ENCODE measurements at regions not wholly inside any gene's neighbourhood (a gene's known extent, or its start where the extent isn't known, plus 50 kb on each side); places are given as distances from the start of the nearest gene placed in this dataset.

DNA sequence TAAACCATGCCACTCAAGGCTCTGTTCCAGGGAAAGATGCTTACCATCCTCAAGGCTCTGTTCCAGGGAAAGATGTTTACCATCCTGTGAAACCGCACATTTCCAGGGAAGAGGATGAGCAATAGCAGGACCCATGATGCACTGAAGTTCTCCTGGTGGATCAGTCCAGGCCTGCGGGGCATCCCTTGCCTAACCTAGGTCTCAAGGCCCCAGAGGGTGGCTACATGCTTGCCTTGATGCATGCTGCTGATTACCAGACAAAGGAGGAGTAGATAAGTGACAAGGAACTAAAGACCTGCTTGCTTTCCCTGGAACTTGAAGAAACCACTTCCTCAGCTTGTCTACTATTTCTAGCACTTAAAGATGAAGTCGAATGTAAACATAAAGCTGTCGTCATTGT lies 111.0 kb upstream of the LINC00305 start:
- Mint-ChIP-seq H3K36me3 (ENCODE audit: low read depth) (no peaks in the 10 kb centered on the region), H3K4me1 (no peaks in the 10 kb centered on the region), H3K4me3 (no peak overlapping the region), H3K9me3 (no peaks in the 10 kb centered on the region), H3K27ac (no peak overlapping the region), H3K27me3 (no peaks in the 10 kb centered on the region)
- POLR2A ChIA-PET, result no interaction called here
- DNase-seq, result no peak
- CTCF ChIA-PET, result no interaction called here

DNA sequence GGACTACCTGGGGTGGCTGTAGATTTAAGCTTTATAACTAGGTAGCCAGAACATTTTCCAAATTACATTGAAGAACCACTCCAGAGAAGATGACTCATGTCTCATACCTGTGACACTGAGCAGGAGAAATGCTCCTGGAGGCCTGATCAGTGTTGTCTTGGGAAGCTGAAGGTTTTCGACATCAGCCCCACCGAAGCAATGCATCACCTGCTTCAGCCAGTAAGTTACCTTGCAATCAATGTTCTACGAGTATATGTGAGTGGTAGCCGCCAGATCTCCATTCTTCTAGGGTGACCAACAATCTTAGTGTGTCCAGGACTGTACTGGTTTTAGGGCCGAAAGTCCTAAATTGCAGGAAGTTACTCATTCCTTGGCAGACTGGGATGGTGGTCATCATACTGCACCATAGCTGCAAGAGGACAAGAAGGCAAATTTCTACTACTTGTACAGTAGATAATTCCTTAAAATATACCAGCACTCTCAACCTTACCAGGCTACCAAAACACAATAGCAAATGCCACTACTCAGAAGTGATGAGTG lies 109.3 kb upstream of the LINC00305 start:
- ChIA-PET POLR2A (no interaction called here), CTCF (no interaction called here)
- no peaks in the 10 kb centered on the region for H3K9me3 Mint-ChIP-seq
- DNase-seq, result no peak
- no peak overlapping the region for H3K27ac Mint-ChIP-seq
- no peak overlapping the region for H3K4me3 Mint-ChIP-seq
- no peaks in the 10 kb centered on the region for H3K27me3 Mint-ChIP-seq
- no peaks in the 10 kb centered on the region for H3K36me3 Mint-ChIP-seq (ENCODE audit: low read depth)
- no peaks in the 10 kb centered on the region for H3K4me1 Mint-ChIP-seq

DNA sequence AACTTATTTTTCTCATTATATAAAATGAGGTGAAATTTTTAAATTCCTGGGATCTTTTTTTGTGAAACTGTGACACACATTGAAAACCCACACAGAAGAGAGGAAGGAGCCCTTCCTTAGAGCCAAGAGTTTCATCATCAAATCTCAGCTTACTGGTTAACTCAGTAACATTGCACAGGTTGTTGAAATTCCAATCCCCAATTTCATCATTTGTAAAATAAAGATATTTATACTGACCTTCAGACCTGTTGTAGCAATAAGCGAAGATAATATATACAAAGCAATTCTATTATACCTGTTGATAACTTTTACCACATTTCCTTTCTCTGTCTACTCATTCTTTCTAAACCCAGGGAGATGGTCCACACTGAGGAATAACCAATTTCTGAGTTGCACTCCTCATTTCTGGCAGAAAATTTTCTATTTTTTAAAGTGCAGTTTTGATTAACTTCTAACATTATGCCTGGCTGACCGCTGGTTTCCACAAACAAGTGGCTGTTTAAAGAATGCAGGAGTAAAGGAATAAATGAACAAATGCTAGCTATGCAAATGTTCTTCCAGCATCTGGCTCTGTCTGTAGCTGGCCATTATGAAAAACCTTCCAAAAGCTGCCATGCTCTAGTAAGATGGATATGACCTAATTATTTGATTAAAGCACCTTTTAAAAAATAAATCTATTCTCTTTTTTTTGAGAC lies 105.7 kb upstream of the LINC00305 start:
- POLR2A ChIA-PET, result no interaction called here

DNA sequence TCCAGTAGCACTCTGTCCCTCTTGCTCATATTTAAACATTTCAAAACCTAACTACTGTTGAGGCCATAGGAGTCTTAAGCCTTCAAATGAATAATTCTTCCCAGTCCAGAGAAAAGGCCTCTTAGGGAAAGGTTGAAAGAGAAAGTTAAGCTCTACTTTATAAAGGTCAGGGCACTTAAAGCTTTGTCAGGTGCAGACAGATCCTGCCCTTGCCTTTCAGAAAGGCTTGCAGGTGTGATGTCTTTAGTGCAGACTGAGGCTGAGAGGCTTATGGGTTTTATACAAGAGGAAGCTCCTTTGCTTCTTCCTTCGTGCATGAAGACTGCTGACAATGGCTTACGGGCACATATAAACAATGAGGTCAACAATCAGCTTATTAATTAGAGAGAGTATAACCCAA lies 105.0 kb upstream of the LINC00305 start:
- no peak overlapping the region for H3K27ac Mint-ChIP-seq
- no peak for DNase-seq
- H3K27me3 Mint-ChIP-seq, result no peaks in the 10 kb centered on the region
- no peaks in the 10 kb centered on the region for H3K4me1 Mint-ChIP-seq
- POLR2A ChIA-PET, result no interaction called here
- CTCF ChIA-PET, result interaction anchor here (0.6 kb wide), 2 partner anchors 138 to 155 kb away, joined by 3 to 4 read pairs; no protein-coding TSS in a partner anchor
- H3K4me3 Mint-ChIP-seq, result no peak overlapping the region
- H3K9me3 Mint-ChIP-seq, result no peaks in the 10 kb centered on the region
- no peaks in the 10 kb centered on the region for H3K36me3 Mint-ChIP-seq (ENCODE audit: low read depth)

More for the DNA sequence above, 105.7 kb upstream of the LINC00305 start:
- no peaks in the 10 kb centered on the region for H3K36me3 Mint-ChIP-seq (ENCODE audit: low read depth)
- CTCF ChIA-PET, result no interaction called here
- no peaks in the 10 kb centered on the region for H3K4me1 Mint-ChIP-seq
- no peaks in the 10 kb centered on the region for H3K27me3 Mint-ChIP-seq
- H3K27ac Mint-ChIP-seq, result no peak overlapping the region
- H3K9me3 Mint-ChIP-seq, result no peaks in the 10 kb centered on the region
- H3K4me3 Mint-ChIP-seq, result no peak overlapping the region
- no peak for DNase-seq

DNA sequence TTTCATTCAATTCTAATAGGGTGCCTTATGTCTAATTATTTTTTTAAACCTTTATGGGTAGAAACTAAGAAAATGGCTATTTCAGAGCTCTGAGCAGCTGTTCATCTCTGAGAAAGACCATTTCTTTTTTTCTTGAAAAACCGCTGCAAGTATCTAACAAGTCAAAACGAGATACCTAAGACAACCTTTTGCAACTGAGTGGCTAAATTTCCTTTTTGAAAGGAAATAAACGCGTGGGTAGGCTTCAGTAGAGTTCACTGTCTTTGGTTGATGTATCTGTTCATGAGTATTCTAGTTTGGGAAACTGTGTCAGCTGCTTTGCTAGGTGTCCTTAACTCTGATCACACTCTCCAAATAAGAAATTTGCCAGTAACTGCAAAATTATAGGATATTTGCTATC lies 104.3 kb upstream of the LINC00305 start:
- ChIA-PET POLR2A (no interaction called here), CTCF (no interaction called here)
- no peaks in the 10 kb centered on the region for H3K4me1 Mint-ChIP-seq
- H3K9me3 Mint-ChIP-seq, result no peaks in the 10 kb centered on the region
- no peak overlapping the region for H3K27ac Mint-ChIP-seq
- no peaks in the 10 kb centered on the region for H3K36me3 Mint-ChIP-seq (ENCODE audit: low read depth)
- DNase-seq, result no peak
- no peak overlapping the region for H3K4me3 Mint-ChIP-seq
- H3K27me3 Mint-ChIP-seq, result no peaks in the 10 kb centered on the region

DNA sequence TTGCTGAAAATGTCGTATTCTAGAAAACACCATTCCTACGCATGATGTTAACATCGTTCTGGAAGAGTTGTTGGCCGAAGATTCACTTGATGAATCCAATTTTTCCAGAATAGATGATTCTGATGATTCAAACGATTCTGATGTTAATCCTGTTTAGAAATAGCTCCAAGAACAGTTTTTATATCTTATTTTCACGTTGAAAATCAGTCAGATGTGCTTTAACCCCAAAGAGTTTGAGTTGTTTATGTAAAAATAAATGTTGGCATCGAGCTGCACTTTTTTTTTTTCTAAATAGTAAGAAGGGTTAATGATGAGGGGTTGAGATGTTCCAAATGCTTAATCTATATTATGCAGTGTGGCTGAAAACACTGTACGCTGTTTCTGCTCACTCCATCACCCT lies 99.9 kb upstream of the LINC00305 start:
- CTCF ChIA-PET, result no interaction called here
- Mint-ChIP-seq H3K4me1 (no peaks in the 10 kb centered on the region), H3K4me3 (no peak overlapping the region), H3K9me3 (no peaks in the 10 kb centered on the region), H3K36me3 (ENCODE audit: low read depth) (no peaks in the 10 kb centered on the region), H3K27ac (no peak overlapping the region), H3K27me3 (no peaks in the 10 kb centered on the region)
- POLR2A ChIA-PET, result no interaction called here
- no peak for DNase-seq

DNA sequence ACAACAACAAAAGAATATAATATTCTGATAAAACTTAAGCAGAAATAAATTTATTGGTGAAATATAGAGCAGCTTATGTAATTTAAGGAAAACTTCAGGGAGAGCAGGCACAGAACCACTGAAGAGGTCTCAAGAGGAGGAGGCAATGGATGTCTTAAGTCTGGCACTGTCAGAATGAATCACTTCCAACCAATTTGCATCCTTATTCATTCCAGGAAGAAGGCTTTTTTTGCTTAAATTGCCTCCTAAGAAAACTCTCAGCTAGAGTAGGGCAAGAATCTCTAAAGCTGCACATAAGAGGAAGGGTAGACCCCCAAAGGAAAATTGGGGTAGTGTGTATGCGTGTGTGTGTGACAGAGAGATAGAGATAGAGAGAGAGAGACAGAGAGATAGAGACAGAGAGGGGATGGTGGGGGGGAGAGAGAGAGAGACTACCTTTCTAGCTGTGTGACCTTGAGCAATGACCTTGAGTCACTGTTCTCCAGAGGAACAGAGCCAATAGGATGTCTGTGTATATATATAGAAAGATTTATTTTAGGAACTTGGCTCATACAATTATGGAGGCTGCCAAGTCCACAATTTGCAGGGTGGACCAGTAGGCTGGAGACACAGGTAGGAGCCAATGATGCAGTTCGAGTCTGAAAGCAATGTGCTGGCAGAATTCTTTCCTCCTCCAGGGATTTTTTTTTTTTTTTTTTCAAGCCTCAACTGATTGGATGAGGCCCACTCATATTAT lies 96.4 kb upstream of the LINC00305 start:
- H3K27ac Mint-ChIP-seq, result no peak overlapping the region
- H3K4me1 Mint-ChIP-seq, result no peaks in the 10 kb centered on the region
- no peaks in the 10 kb centered on the region for H3K9me3 Mint-ChIP-seq
- no peak for DNase-seq
- H3K27me3 Mint-ChIP-seq, result no peaks in the 10 kb centered on the region
- H3K4me3 Mint-ChIP-seq, result no peak overlapping the region
- ChIA-PET POLR2A (no interaction called here), CTCF (no interaction called here)
- no peaks in the 10 kb centered on the region for H3K36me3 Mint-ChIP-seq (ENCODE audit: low read depth)

DNA sequence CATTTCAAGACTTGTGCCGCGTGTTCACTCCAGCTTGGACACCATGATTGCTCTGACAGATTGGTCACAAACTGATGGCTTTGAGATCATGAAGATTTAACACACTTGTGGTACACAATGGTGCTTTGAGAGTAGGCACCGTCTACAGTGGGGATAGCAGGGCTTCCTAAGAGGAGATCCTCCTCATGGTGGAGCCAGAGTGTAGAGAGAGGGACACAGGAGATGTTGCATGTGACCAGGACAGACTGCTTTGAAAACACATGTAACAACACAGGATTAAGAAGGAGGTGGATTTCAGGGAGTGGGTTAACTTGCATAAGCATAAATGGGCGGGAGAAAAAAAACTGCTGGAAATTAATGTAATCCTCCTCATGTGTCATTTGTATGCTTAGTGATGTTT lies 95.7 kb upstream of the LINC00305 start:
- POLR2A ChIA-PET, result no interaction called here
- H3K4me3 Mint-ChIP-seq, result no peak overlapping the region
- H3K4me1 Mint-ChIP-seq, result no peaks in the 10 kb centered on the region
- no peak overlapping the region for H3K27ac Mint-ChIP-seq
- CTCF ChIA-PET, result no interaction called here
- H3K36me3 Mint-ChIP-seq (ENCODE audit: low read depth), result no peaks in the 10 kb centered on the region
- DNase-seq, result no peak
- no peaks in the 10 kb centered on the region for H3K9me3 Mint-ChIP-seq
- no peaks in the 10 kb centered on the region for H3K27me3 Mint-ChIP-seq

DNA sequence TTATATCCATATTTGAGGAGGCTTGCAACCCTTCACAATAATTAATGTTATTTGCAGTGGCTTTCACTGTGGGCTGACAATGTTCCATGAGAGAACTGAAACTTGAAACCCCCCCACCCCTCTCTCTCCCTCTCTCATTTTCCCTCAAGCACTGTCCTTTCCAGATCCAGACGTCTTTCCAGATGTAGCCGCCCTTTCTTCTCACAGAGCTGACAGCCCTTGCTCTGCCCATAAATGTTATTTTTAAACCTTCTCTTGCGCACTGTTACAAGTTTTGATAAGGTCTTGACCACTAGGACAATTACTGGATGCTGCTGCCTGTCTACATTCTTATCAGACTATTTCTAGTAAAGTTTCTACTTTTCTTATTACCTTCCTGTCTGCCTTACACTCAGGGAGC lies 91.4 kb upstream of the LINC00305 start:
- no peak overlapping the region for H3K27ac Mint-ChIP-seq

DNA sequence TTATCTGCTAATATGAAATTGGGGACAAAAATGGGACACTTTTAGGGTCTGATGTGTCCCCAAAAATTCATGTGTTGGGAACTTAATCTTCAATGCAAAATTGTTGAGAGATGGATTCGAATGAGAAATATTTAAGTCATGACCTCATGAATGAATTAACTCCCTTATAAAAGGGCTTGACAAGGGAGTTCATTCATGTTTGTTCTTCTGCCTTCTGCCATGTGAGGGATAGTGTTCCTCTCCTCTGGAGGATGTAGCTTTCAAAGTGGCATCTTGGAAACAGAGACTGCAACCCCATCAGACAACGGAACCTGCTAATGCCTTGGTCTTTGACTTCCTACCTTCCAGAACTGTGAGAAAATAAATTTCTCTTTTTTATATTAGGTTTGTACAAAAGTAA lies 89.2 kb upstream of the LINC00305 start:
- no peak for DNase-seq
- no peaks in the 10 kb centered on the region for H3K9me3 Mint-ChIP-seq
- H3K27ac Mint-ChIP-seq, result no peak overlapping the region
- H3K4me1 Mint-ChIP-seq, result no peaks in the 10 kb centered on the region
- H3K27me3 Mint-ChIP-seq, result no peaks in the 10 kb centered on the region
- POLR2A ChIA-PET, result no interaction called here
- H3K4me3 Mint-ChIP-seq, result no peak overlapping the region
- no peaks in the 10 kb centered on the region for H3K36me3 Mint-ChIP-seq (ENCODE audit: low read depth)
- CTCF ChIA-PET, result no interaction called here

More for the DNA sequence above, 91.4 kb upstream of the LINC00305 start:
- Mint-ChIP-seq H3K27me3 (no peaks in the 10 kb centered on the region), H3K9me3 (no peaks in the 10 kb centered on the region), H3K4me1 (no peaks in the 10 kb centered on the region), H3K4me3 (no peak overlapping the region), H3K36me3 (ENCODE audit: low read depth) (no peaks in the 10 kb centered on the region)
- no peak for DNase-seq
- ChIA-PET POLR2A (no interaction called here), CTCF (no interaction called here)

DNA sequence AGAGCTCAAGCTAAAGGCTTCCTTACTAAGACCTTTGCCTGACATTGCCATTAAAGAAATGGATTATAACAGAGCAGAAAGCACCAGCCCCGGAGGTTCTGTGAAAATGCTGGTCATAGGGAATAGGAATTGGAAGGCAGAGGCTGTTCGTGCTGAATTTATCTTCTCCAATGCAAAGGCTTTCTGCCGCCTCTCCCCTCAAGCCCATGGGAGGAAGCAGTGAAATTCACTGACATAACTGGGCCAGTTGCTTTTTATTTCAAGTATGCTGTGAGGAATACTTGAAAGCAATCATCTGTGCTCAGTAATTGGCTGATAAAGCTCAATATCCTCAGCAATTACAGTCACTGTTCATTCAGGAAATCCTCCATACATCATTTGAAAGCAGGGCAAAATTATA lies 85.4 kb upstream of the LINC00305 start:
- DNase-seq, result no peak
- H3K4me1 Mint-ChIP-seq, result no peaks in the 10 kb centered on the region
- POLR2A ChIA-PET, result no interaction called here
- no peak overlapping the region for H3K4me3 Mint-ChIP-seq
- no peaks in the 10 kb centered on the region for H3K36me3 Mint-ChIP-seq (ENCODE audit: low read depth)
- H3K27ac Mint-ChIP-seq, result no peak overlapping the region
- H3K9me3 Mint-ChIP-seq, result peaks cover 5% of the 10 kb centered on the region
- CTCF ChIA-PET, result no interaction called here
- no peaks in the 10 kb centered on the region for H3K27me3 Mint-ChIP-seq

DNA sequence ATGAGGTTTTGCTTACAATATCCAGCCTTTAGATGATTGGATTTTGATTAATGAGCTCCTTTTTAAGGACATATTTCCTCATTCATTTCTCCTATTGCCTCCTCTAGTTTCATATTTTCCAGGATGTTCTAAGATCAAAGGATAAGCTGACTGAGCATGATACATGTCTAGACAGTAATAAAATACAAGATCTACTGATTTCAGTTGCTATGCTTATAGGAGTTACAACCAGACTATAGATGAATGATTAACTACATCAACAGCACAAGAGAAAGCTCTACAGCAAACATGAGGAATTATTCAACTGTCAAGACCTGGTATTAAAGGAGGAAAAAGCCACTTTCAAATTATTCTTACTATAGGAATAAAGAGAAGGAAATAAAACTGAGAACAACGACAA lies 85.0 kb upstream of the LINC00305 start:
- no peaks in the 10 kb centered on the region for H3K27me3 Mint-ChIP-seq
- H3K4me1 Mint-ChIP-seq, result no peaks in the 10 kb centered on the region
- no peak overlapping the region for H3K27ac Mint-ChIP-seq
- H3K9me3 Mint-ChIP-seq, result peaks cover 5% of the 10 kb centered on the region
- DNase-seq, result no peak
- H3K36me3 Mint-ChIP-seq (ENCODE audit: low read depth), result no peaks in the 10 kb centered on the region
- CTCF ChIA-PET, result no interaction called here
- no peak overlapping the region for H3K4me3 Mint-ChIP-seq
- POLR2A ChIA-PET, result no interaction called here

DNA sequence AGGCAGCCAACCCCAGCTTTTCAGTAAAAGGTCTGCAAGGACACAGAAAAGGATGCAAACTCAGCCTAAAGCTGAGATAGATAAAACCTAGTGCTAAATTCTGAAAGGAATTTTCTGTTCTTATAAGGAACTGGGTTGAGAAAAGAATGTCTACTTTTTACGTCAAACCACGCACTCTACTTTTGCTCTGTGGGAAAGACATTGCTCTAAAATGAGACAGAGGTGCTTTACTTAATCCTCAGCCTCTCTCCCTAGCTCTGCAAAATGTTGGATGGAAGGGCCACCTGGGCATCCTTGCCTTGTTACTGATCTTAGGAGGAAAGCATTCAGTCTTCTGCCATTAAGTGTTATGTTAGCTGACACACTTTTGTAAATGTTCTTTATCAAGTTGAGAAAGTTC lies 72.1 kb upstream of the LINC00305 start:
- no peaks in the 10 kb centered on the region for H3K27me3 Mint-ChIP-seq
- no peaks in the 10 kb centered on the region for H3K9me3 Mint-ChIP-seq
- ChIA-PET CTCF (no interaction called here), POLR2A (no interaction called here)
- H3K27ac Mint-ChIP-seq, result no peak overlapping the region
- H3K4me1 Mint-ChIP-seq, result no peaks in the 10 kb centered on the region
- no peak overlapping the region for H3K4me3 Mint-ChIP-seq
- no peak for DNase-seq
- H3K36me3 Mint-ChIP-seq (ENCODE audit: low read depth), result no peaks in the 10 kb centered on the region

DNA sequence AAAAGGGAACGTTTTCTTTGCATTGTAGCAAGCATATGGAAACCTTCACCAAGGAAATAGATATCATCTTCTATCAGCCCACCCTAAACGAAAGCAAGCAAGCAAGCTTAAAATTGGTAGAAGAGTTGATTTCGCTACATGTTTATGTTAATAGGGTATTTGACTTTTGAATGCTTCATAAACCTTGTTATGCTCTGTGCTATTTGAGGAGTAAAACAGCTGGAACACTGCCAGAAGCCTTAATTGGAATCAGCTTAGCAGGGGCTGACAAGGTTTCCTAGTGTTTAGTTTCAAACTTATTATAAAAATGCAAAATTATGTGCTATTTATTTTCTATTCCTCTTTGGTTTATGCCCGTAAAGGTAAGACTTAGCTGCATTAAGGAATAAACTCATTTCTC lies 70.6 kb upstream of the LINC00305 start:
- no peaks in the 10 kb centered on the region for H3K9me3 Mint-ChIP-seq
- H3K4me3 Mint-ChIP-seq, result no peak overlapping the region
- CTCF ChIA-PET, result no interaction called here
- no peak for DNase-seq
- H3K36me3 Mint-ChIP-seq (ENCODE audit: low read depth), result no peaks in the 10 kb centered on the region
- no peak overlapping the region for H3K27ac Mint-ChIP-seq
- POLR2A ChIA-PET, result interaction anchor here (0.7 kb wide), 1 partner anchor 257 kb away, joined by 3 read pairs; no protein-coding TSS in a partner anchor
- no peaks in the 10 kb centered on the region for H3K4me1 Mint-ChIP-seq
- no peaks in the 10 kb centered on the region for H3K27me3 Mint-ChIP-seq

All from activated CD4-positive, alpha-beta T cell treated with anti-CD3 and anti-CD28 coated beads, Interleukin-2, amount 10 ng/mL, durations not matched to agents 7 days and 5 days (primary cell).